ENCODE measurements at regions not wholly inside any gene's neighbourhood (a gene's known extent, or its start where the extent isn't known, plus 50 kb on each side); places are given as distances from the start of the nearest gene placed in this dataset.
"Not testable (repeated sequence)": the region's sequence is repeated elsewhere in the genome, so short reads cannot be mapped to it uniquely, and the experiment has no call there.

- DNase-seq (ENCODE audit: low spot score in 2 of 2) (no peak), FAIRE-seq (no peak)
Measured at GRCh38 chr15:95724908-95725633, 605.4 kb upstream of the NR2F2 start.

GRCh38 chr15:95726891-95727290 lies 603.6 kb upstream of the NR2F2 start:
- DNase-seq (ENCODE audit: low spot score in 2 of 2), result no peak
- FAIRE-seq, result no peak

GRCh38 chr15:95733931-95734330 lies 596.6 kb upstream of the NR2F2 start:
- FAIRE-seq (no peak), DNase-seq (ENCODE audit: low spot score in 2 of 2) (no peak)

- FAIRE-seq (no peak), DNase-seq (ENCODE audit: low spot score in 2 of 2) (no peak)
Measured at GRCh38 chr15:95734422-95735316, 595.8 kb upstream of the NR2F2 start.

GRCh38 chr15:95737060-95737459 lies 593.4 kb upstream of the NR2F2 start:
- FAIRE-seq (no peak), DNase-seq (ENCODE audit: low spot score in 2 of 2) (no peak)

- DNase-seq (ENCODE audit: low spot score in 2 of 2) (no peak), FAIRE-seq (no peak)
Measured at GRCh38 chr15:95739131-95739530, 591.4 kb upstream of the NR2F2 start.

GRCh38 chr15:95741830-95742229 lies 588.7 kb upstream of the NR2F2 start:
- no peak for DNase-seq (ENCODE audit: low spot score in 2 of 2)

GRCh38 chr15:95742256-95742655 lies 588.2 kb upstream of the NR2F2 start:
- FAIRE-seq (no peak), DNase-seq (ENCODE audit: low spot score in 2 of 2) (no peak)

More at GRCh38 chr15:95741830-95742229, 588.7 kb upstream of the NR2F2 start:
- no peak for FAIRE-seq

- no peak for FAIRE-seq
- no peak for DNase-seq (ENCODE audit: low spot score in 2 of 2)
Measured at GRCh38 chr15:95742836-95743235, 587.7 kb upstream of the NR2F2 start.

GRCh38 chr15:95757171-95757570 lies 573.3 kb upstream of the NR2F2 start:
- DNase-seq (ENCODE audit: low spot score in 2 of 2) (no peak), FAIRE-seq (no peak)

- DNase-seq (ENCODE audit: low spot score in 2 of 2), result no peak
- FAIRE-seq, result no peak
Measured at GRCh38 chr15:95758451-95758850, 572.0 kb upstream of the NR2F2 start.

GRCh38 chr15:95758851-95759250 lies 571.6 kb upstream of the NR2F2 start:
- no peak for DNase-seq (ENCODE audit: low spot score in 2 of 2)
- no peak for FAIRE-seq

- FAIRE-seq (no peak), DNase-seq (ENCODE audit: low spot score in 2 of 2) (no peak)
Measured at GRCh38 chr15:95760508-95760907, 570.0 kb upstream of the NR2F2 start.

GRCh38 chr15:95761501-95762165 lies 568.9 kb upstream of the NR2F2 start:
- FAIRE-seq (no peak), DNase-seq (ENCODE audit: low spot score in 2 of 2) (no peak)

- DNase-seq (ENCODE audit: low spot score in 2 of 2), result no peak
- no peak for FAIRE-seq
Measured at GRCh38 chr15:95763426-95763825, 567.1 kb upstream of the NR2F2 start.

- FAIRE-seq (no peak), DNase-seq (ENCODE audit: low spot score in 2 of 2) (no peak)
Measured at GRCh38 chr15:95765161-95765560, 565.3 kb upstream of the NR2F2 start.

GRCh38 chr15:95770196-95770595 lies 560.3 kb upstream of the NR2F2 start:
- FAIRE-seq (no peak), DNase-seq (ENCODE audit: low spot score in 2 of 2) (no peak)

GRCh38 chr15:95772982-95773381 lies 557.5 kb upstream of the NR2F2 start:
- DNase-seq (ENCODE audit: low spot score in 2 of 2) (no peak), FAIRE-seq (no peak)

- no peak for DNase-seq (ENCODE audit: low spot score in 2 of 2)
- no peak for FAIRE-seq
Measured at GRCh38 chr15:95784508-95784907, 546.0 kb upstream of the NR2F2 start.

GRCh38 chr15:95785276-95785675 lies 545.2 kb upstream of the NR2F2 start:
- DNase-seq (ENCODE audit: low spot score in 2 of 2); FAIRE-seq: not testable (repeated sequence)

GRCh38 chr15:95793231-95793630 lies 537.3 kb upstream of the NR2F2 start:
- no peak for DNase-seq (ENCODE audit: low spot score in 2 of 2)
- FAIRE-seq, result no peak
